Germinal center (tissue), 1 donor: ENCODE measurements at regions not wholly inside any gene's neighbourhood (a gene's known extent, or its start where the extent isn't known, plus 50 kb on each side); places are given as distances from the start of the nearest gene placed in this dataset.
"Not testable (repeated sequence)": the region's sequence is repeated elsewhere in the genome, so short reads cannot be mapped to it uniquely, and the experiment has no call there.

ENCODE experiments used
- DNase-seq: peaks from one replicate; pipeline ENCODE4 v3.0.0; 2012; ENCODE audit warnings: mixed read lengths, low spot score

DNA sequence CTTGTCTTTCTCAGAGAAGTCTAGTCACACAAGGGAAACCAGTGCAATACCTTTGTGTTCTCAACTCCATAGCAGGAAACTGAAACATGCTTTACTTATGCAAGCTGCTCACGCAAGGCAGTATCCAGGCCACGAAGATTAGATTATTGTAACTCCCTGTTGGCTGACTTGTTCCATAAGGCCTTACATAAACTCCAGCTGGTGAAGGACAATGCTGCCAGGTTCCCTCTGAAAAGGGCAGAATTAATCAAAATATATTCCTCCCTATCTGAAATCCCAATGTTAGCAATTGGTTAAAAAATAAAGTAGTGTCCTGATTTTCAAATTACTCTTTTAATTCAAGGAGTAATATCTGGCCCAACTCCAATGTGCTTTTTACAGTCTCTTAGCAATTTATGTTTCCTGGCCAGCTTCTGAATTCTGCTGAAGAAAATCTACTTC lies 966.6 kb downstream of the HACE1 start:
- DNase-seq, result no peak

DNA sequence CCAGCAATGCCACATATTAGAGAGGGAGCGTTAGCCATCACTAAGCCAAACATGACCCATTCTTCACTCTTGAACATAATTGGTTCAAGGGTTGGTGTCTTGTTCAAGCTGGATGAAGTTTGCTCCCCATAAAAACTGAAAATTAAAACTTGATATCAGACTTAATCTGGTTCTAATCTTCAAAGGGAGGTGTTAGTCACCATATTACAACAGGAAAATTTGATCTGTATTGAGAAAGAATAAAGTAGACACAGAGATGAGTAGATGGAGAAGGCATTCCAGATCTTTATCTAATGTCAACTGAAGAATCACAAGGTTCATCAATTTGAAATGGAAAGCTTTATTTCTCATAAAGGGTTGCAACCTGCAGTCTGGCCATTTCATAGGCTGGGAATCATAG lies 972.8 kb downstream of the HACE1 start:
- no peak for DNase-seq

DNA sequence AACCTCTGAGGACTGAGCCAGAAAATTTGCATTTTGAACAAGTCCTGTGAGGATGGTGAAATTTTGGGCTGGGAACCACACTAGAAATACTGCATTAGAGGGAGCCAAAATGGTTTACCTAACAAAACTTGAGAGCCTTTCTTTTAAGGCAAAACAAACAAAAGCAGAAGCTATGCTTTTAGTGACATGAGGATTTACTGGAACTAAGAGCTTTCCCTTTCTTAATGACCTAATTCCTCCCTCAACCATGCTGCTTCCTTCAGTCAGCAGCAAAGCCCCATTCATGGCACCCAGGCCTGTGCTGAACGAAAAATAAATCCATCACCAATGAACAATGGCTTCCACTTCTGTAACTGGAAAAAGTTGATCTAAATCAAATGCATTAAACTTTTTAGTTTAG lies 974.3 kb downstream of the HACE1 start:
- DNase-seq, result no peak

DNA sequence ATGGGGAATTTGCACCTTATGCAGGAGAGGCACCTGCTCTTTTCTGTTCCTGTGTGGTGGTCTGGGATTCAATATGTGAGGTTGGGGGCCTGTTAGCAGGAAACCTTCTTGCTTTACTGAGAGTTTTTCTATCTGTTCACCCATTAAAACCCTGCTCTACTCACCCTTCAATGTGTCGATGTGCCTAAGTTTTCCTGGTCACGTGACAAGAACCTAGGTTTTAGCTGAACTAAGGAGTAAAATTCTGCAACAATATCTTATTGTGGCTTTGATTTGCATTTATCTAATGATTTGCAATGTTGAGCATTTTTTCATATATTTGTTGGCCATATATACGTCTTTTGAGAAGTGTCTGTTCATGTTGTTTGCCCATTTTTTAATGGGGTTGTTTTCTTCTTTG lies 979.9 kb downstream of the HACE1 start:
- DNase-seq, result no peak

DNA sequence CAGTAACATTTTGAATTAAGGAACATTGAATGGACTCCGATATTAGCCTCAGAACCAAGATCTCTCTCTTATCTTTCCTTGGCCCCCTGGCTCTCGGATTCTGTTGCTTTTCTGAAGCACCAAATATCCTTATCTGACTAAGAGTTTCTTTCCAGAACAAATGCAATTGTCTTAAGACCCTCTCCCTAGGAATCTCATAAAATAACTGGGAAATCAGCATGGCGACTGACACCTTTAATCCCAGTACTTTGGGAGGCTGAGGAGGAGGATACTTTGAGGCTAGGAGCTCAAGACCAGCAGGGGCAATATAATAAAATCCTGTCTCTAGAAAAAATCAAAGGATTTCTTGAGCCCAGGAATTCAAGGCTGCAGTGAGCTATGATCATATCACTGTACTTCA lies 984.5 kb downstream of the HACE1 start:
- no peak for DNase-seq

DNA sequence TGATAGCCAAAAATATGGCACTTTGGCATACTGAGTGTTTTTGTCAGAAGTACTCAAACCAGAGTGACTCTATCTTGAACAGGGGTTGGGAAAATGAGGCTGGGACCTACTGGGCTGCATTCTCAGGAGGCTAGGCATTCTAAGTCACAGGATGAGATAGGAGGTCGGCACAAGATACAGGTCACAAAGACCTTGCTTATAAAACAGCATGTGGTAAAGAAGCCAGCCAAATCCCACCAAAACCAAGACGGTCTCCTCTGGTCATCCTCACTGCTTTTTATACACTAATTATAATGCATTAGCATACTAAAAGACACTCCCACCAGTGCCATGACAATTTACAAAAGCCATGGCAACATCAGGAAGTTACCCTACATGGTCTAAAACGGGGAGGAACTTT lies 985.1 kb downstream of the HACE1 start:
- no peak for DNase-seq

DNA sequence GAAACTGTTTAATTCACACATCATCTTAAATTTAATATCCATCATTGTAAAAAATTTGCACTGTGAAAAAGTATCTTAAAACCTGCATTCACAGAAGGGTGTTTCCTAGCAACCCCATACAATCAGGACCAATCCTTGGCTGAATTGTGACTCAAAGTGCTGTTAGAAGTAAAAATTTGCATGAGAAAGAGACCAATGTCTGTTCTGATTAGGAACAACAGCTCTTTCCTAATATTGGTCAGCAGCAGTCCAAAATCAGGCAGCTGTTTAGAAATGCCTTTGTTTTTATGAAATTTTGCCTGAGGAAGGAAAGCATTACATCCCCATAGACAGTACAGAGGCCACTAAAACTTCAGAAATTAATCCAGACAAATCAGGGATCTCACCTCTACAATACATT lies 987.0 kb downstream of the HACE1 start:
- DNase-seq, result no peak

DNA sequence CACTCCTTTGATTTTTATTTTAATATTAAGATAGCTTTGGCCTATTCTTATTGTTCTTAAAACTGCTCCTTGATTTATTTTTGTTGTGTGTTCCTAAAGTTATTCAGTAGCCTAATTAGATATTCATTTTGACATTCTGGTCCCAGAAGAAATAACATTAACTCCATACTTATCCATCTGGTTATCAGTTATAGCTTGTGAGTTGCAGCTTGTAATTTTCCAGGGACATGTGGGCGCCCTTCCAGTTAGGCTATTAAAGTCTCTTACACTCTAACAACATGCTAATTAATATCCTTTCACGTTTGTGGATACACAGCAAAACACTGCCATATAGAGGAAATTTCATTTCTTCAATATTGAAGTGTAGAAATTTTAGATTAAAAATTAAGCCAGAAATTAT lies 987.5 kb downstream of the HACE1 start:
- DNase-seq, result no peak

DNA sequence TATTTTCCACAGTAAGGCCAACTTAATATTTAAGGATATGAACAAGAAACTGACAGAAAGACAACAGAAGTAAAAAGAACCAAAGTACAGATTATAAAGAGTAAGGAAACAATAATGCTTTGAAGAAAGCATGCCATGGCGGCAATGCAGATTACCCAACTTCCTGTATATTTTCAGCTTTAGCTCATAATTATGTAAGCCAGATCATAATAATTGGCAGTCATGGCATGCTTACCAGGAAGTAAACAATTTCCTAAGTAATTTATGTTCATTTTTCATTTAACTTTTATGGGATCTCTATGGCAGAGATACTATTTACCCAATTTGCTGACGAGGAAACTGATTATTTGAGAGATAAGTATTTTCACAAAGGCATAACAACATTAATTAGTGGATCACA lies 988.7 kb downstream of the HACE1 start:
- no peak for DNase-seq

DNA sequence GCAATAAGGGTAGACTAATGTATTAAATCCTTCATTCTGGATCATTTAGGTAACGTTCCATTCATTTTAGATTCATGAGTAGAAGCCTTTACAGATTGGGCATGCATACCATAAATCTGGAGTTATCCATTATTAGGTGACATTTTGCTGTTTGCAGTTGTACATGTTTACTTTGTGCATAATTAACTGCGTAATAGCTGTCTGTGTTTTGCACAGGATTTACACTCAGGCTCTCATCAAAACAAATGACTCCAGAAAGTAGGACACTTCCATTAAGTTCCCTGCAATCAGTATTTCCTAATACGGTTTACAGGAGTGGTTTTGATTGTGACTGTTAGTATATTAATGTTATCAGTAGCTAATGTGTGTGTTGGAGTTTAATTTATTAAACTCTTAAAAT lies 997.4 kb downstream of the HACE1 start:
- no peak for DNase-seq

DNA sequence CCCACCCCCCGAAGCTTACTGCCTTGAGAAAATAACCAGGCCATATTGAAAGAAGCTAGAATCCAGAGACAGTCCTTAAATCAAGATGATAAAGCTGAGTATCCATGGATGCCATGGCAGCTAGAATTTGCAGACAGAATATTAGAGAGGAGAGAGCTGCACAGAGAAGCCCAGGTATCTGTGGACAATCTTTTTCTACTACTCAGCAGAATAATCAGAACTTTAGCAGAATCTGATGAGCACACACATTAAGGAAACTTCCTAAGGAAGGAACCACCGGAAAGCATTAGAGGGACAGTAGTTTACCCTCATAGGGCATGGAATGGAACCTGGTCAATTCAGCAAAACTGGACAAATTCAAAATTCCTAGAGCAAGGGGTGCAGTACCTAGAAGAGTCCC lies 1001.7 kb downstream of the HACE1 start:
- no peak for DNase-seq

DNA sequence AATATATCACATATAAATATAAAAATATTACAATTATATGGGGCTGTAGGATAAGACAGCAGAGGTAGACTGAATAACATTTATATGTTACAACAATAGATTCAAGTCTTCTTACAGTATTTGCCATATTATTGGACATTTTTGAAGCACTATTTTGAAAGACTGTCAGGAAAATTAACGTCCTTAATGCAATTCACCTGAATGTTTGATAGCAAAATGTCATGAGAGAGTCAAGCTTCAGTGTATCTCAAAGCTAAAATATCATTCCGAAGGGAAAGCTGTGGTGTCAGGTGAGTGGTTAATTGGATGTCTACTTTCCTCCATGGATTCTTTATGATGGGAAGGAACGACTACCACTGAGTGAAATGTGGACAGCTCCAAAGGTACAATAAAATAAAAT lies 1004.0 kb downstream of the HACE1 start:
- no peak for DNase-seq

DNA sequence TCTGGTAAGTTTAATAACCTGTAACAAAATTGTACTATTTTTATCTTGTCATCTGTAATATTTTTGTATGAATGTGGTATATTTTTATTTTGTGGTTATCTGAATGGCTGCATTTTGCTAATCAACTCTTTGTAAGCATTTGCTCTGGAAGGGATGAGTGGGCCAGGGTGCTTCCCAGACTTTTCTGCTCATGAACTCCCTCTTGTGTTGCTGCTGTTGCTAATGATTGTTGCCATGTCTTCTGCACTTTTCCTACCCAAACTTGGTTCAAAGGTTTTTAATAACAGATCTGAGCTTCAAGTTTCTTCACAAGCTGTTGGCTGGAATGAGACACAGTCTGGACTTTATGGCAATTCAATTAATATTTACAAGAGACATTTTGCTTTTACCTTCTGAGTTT lies 1005.7 kb downstream of the HACE1 start:
- no peak for DNase-seq

DNA sequence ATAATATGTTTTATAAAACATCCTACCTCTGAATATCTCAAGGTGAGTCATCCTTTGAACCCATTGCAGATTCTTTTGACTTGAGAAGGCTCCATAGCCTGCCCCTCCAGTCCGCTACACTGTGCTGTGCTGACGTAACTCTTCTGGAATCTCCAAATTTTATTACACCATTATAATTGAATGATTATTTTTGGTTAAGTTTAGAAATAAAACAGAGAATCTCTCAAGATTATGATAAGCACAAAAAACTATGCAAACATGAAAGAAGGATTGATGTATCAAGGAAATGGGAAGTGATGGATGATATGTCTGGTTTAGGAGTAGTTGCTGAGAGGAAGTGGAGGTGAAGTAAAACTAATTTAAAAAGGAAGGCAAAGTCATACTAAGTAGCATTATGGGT lies 1021.3 kb downstream of the HACE1 start:
- DNase-seq, result no peak

DNA sequence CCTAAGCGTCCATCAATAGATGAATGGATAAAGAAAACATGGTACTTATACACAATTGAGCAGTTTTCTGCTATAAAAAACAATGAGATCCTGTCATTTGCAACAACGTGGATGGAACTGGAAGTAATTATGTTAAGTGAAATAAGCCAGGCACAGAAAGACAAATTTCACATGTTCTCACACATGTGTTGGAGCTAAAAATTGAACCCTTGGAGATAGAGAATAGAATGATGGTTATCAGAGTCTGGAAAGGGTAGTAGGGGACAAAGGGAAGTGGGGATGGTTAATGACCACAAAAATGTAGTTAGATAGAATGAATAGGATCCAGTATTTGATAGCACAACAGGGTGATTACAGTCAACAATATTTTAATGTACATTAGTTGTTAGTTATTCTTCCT lies 1033.5 kb downstream of the HACE1 start:
- DNase-seq, result no peak

DNA sequence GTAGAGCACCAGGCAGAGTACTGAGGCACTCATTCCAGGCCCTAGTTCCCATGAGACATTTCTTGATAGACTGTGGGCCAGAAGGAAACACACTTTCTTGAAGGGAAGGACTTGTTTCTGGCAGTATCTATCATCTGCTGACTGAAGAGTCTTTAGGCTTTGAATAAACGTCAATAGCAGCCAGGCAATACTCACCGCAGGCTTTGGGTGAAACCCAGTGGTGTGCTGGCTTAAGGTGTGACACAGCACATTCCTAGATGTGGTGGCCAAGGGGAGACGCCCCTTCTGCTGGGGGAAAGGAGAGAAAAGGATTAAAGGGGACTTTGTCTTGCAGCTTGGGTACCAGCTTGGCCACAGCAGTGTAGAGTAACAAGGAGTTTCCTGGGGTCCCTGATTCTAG lies 1039.6 kb downstream of the HACE1 start:
- DNase-seq, result no peak

DNA sequence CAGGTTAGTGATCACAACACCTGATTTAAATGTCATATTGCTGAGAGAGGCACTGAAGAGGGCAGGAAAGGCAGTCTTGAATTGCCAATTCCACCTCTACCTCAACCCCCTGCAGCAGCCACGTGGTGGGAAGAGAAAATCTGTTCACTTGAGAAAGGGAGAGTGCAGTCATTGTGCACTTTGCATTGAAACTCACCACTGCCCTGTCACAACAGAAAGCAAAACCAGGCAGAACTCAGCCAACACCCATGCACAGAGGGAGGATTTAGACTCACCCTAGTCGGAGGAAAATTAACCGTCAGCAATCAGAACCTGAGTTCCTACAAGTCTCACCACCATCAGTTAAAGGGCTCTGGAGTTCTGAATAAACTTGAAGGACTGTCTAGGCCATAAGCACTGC lies 1040.2 kb downstream of the HACE1 start:
- DNase-seq, result no peak

DNA sequence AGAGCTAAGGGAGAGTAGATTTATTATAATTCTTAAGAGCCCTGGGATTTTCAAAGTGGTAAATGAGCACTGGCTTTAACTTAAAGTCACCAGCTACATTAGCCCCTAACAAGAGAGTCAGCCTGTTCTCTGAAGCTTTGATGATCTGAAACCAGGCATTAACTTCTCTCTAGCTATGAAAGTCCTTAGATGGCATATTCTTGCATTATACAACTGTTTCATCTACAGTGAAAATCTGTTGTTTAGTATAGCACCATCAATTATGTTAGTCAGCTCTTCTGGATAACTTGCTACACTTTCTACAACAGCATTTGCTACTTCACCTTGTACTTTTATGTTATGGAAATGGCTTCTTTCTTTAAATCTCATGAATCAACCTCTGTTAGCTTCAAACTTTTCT lies 1046.7 kb downstream of the HACE1 start:
- DNase-seq, result no peak

DNA sequence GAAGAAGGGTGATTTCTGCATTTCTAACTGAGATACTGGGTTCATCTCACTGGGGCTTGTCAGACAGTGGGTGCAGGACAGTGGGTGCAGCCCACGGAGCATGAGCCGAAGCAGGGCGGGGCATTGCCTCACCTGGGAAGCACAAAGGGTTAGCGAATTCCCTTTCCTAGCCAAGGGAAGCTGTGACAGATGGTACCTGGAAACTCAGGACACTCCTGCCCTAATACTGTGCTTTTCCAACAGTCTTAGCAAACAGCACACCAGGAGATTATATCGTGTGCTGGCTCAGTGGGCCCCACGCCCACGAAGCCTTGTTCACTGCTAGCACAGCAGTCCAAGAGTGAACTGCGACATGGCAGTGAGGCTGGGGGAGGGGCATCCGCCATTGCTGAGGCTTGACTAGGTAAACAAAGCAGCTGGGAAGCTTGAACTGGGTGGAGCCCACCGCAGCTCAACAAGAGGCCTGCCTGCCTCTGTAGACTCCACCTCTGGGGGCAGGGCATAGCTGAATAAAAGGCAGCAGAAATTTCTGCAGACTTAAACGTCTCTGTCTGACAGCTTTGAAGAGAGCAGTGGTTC lies 1057.7 kb downstream of the HACE1 start:
- DNase-seq, result not testable (repeated sequence)

DNA sequence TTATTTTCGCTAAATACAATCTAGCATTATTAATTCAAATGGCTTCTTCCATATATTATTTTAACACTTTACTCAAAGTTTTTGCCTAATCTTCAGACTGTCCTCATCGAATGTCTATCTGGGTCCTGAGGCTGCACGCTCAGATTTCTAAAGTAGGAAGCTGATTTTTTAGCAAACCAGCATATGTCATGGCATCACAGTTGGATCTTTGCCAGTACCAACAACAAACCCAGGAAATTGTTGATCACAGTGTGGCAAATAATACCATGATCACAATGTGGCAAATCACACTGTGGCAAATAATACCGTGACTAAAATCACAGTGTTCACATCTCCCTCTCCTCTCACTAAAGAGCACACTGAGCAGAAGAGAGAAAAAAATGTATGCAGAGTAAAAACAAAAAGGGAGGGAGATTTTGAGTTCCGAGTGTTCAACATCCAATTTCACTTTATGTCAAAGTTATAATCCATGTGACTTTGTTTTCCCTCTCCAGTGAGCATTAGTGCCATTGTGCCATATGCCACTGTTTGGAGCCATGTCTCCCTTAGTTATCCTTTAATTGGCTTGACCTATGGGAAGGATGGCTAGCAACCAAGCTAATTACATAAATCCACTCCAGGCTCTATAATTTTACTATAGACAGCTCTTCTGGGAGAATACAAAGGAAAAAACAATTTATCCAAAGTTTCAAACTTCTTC lies 1059.6 kb downstream of the HACE1 start:
- no peak for DNase-seq

DNA sequence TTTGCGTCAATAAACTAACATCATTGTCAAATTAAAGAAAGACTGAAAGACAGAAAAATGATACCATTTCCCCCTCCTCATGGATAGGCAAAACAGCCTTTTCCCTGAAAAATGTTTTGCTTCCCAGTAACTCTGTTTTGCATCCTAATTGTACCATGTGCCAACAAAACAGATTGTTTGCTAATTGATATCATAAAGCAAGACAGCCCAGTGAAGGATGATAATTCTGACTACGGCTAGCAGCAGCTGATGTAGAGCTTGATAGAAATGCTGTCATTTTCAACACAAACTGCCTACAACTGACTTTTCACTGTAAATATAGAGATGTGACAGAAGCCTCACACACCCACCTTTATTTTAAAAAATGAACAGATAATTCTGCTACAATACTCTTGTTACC lies 1061.6 kb downstream of the HACE1 start:
- DNase-seq, result no peak

DNA sequence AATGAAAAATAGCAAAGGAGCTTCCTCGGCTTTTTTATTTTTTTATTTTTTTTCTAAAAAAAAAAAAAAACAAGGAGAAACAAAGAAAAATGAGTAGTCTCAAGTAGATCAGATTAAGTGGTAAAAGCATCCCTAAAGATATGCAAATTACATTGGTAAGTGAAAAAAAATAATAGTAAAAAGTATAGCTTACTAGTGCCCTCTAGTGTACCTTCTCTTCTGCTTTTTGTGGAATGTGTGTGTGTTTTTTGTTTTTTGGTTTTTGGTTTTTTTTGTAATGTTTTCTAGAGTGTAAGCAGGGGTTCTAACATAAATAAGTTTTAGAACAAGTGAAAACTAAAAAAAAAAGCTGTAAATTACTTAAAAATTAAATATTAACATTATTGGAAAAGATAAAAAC lies 1062.0 kb downstream of the HACE1 start:
- no peak for DNase-seq

DNA sequence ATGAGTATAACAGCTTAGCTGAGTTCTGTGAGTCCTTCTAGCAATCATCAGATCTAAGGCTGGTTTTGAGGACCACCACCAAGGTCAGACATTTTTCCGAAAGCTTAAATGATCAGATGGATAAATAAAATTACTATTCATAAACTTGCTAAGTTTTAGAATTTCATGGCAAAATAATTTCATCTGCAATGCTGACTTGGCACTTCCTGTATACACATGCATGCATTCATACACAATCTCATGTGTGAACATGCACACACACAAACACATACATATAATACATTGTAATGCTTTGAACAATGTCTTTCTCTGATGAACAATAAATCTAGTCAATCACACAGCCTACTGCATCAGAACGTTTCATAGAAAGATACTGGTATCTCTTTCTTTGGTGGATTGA lies 1068.3 kb downstream of the HACE1 start:
- DNase-seq, result no peak

DNA sequence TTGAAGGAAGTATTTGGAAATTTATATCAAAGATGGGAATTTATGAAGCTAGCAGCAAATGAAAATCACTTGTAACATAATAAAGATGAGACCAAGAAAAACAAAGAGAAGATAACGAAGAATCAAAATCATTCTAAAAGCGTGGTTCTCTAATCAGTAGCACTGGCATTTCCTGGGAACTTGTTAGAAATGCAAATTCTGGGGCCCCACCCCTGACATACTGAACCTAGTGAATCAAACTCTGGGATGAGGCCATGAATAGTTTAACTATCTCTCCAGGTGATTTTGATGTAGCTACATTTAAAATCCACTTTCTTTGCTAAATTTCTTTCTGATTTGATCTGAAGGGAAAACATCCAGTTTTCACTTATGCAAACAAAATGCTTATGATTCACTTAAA lies 1075.6 kb downstream of the HACE1 start:
- DNase-seq, result no peak
